ENCODE measurements at regions not wholly inside any gene's neighbourhood (a gene's known extent, or its start where the extent isn't known, plus 50 kb on each side); places are given as distances from the start of the nearest gene placed in this dataset.

- TF ChIP-seq POLR2A (IDR thresholded peaks at IDR 0.05; ENCODE audit: control extremely low read depth in 1 of 2, low read depth in 2 of 2, low read length in 2 of 2) = no peak
- TF ChIP-seq EZH2 (IDR thresholded peaks at IDR 0.05; ENCODE audit: low read depth, low read length, severe bottlenecking) = no peak
- no peak for TF ChIP-seq CTCF (IDR thresholded peaks at IDR 0.05; ENCODE audit: control extremely low read depth in 1 of 3, insufficient read depth in 1 of 3, low read depth in 1 of 3, low read length in 3 of 3)
- no peak for TF ChIP-seq GABPA (IDR thresholded peaks at IDR 0.05; ENCODE audit: borderline replicate concordance, insufficient read depth, low read length)
- no peak for TF ChIP-seq CREB1 (IDR thresholded peaks at IDR 0.05)
- TF ChIP-seq MAX (IDR thresholded peaks at IDR 0.05) = no peak
- TF ChIP-seq JUN (IDR thresholded peaks at IDR 0.05; ENCODE audit: low read depth, low read length) = no peak
- no peak for TF ChIP-seq SP2 (IDR thresholded peaks at IDR 0.05; ENCODE audit: low read length)
Observed at GRCh38 chr16:16985707-16986106, 485.1 kb downstream of the XYLT1 start.

Measured in H1 (cell line).